ENCODE measurements at regions not wholly inside any gene's neighbourhood (a gene's known extent, or its start where the extent isn't known, plus 50 kb on each side); places are given as distances from the start of the nearest gene placed in this dataset.

- Histone ChIP-seq H3K9me3 (no peaks in the 10 kb centered on the region), H3K36me3 (no peaks in the 10 kb centered on the region), H3K4me3 (no peak overlapping the region), H3K27me3 (no peaks in the 10 kb centered on the region)
- no peak for DNase-seq
These were observed 335.0 kb upstream of the KCNH8 start for GRCh38 chr3:18813300-18813699.

GRCh38 chr3:18812316-18812715 is 336.0 kb upstream of the KCNH8 start:
- Histone ChIP-seq H3K9me3 (no peaks in the 10 kb centered on the region), H3K27me3 (no peaks in the 10 kb centered on the region), H3K36me3 (no peaks in the 10 kb centered on the region), H3K4me3 (no peak overlapping the region)
- peak; percentile 6 for DNase-seq

GRCh38 chr3:18810306-18810661 is 338.0 kb upstream of the KCNH8 start:
- no peaks in the 10 kb centered on the region for H3K9me3 ChIP-seq
- DNase-seq: no peak
- no peaks in the 10 kb centered on the region for H3K36me3 ChIP-seq
- no peak overlapping the region for H3K4me3 ChIP-seq
- H3K27me3 ChIP-seq: no peaks in the 10 kb centered on the region

- Histone ChIP-seq H3K4me3 (no peak overlapping the region), H3K9me3 (no peaks in the 10 kb centered on the region), H3K27me3 (no peaks in the 10 kb centered on the region), H3K36me3 (no peaks in the 10 kb centered on the region)
- no peak for DNase-seq
These were observed 338.5 kb upstream of the KCNH8 start for GRCh38 chr3:18809640-18810305.

GRCh38 chr3:18808429-18808828 is 339.9 kb upstream of the KCNH8 start:
- Histone ChIP-seq H3K4me3 (no peak overlapping the region), H3K36me3 (no peaks in the 10 kb centered on the region), H3K9me3 (no peaks in the 10 kb centered on the region), H3K27me3 (no peaks in the 10 kb centered on the region)
- DNase-seq: no peak

GRCh38 chr3:18807593-18807992 is 340.7 kb upstream of the KCNH8 start:
- Histone ChIP-seq H3K9me3 (no peaks in the 10 kb centered on the region), H3K36me3 (no peaks in the 10 kb centered on the region), H3K4me3 (no peak overlapping the region), H3K27me3 (no peaks in the 10 kb centered on the region)
- no peak for DNase-seq

GRCh38 chr3:18806633-18807032 is 341.7 kb upstream of the KCNH8 start:
- Histone ChIP-seq H3K4me3 (no peak overlapping the region), H3K36me3 (no peaks in the 10 kb centered on the region), H3K9me3 (no peaks in the 10 kb centered on the region), H3K27me3 (no peaks in the 10 kb centered on the region)
- no peak for DNase-seq

- no peaks in the 10 kb centered on the region for H3K27me3 ChIP-seq
- no peak overlapping the region for H3K4me3 ChIP-seq
- H3K36me3 ChIP-seq: no peaks in the 10 kb centered on the region
- H3K9me3 ChIP-seq: no peaks in the 10 kb centered on the region
- no peak for DNase-seq
These were observed 350.9 kb upstream of the KCNH8 start for GRCh38 chr3:18797378-18797777.

- no peak for DNase-seq
- H3K36me3 ChIP-seq: no peaks in the 10 kb centered on the region
- H3K9me3 ChIP-seq: no peaks in the 10 kb centered on the region
- no peaks in the 10 kb centered on the region for H3K27me3 ChIP-seq
- H3K4me3 ChIP-seq: no peak overlapping the region
These were observed 353.2 kb upstream of the KCNH8 start for GRCh38 chr3:18795078-18795477.

- Histone ChIP-seq H3K9me3 (no peaks in the 10 kb centered on the region), H3K27me3 (no peaks in the 10 kb centered on the region), H3K36me3 (no peaks in the 10 kb centered on the region), H3K4me3 (no peak overlapping the region)
- DNase-seq: no peak
These were observed 356.6 kb upstream of the KCNH8 start for GRCh38 chr3:18791752-18792151.

- Histone ChIP-seq H3K9me3 (no peaks in the 10 kb centered on the region), H3K4me3 (no peak overlapping the region), H3K36me3 (no peaks in the 10 kb centered on the region), H3K27me3 (no peaks in the 10 kb centered on the region)
- DNase-seq: no peak
These were observed 357.1 kb upstream of the KCNH8 start for GRCh38 chr3:18791182-18791581.

- Histone ChIP-seq H3K27me3 (no peaks in the 10 kb centered on the region), H3K36me3 (no peaks in the 10 kb centered on the region), H3K9me3 (no peaks in the 10 kb centered on the region), H3K4me3 (no peak overlapping the region)
- DNase-seq: no peak
These were observed 357.9 kb upstream of the KCNH8 start for GRCh38 chr3:18790384-18790783.

- no peak for DNase-seq
- Histone ChIP-seq H3K4me3 (no peak overlapping the region), H3K27me3 (no peaks in the 10 kb centered on the region), H3K36me3 (no peaks in the 10 kb centered on the region), H3K9me3 (no peaks in the 10 kb centered on the region)
These were observed 358.6 kb upstream of the KCNH8 start for GRCh38 chr3:18789734-18790133.

GRCh38 chr3:18787441-18787840 is 360.9 kb upstream of the KCNH8 start:
- H3K36me3 ChIP-seq: no peaks in the 10 kb centered on the region
- no peak overlapping the region for H3K4me3 ChIP-seq
- no peaks in the 10 kb centered on the region for H3K9me3 ChIP-seq
- no peak for DNase-seq
- no peaks in the 10 kb centered on the region for H3K27me3 ChIP-seq

- DNase-seq: no peak
- Histone ChIP-seq H3K9me3 (no peaks in the 10 kb centered on the region), H3K27me3 (no peaks in the 10 kb centered on the region), H3K4me3 (no peak overlapping the region), H3K36me3 (no peaks in the 10 kb centered on the region)
These were observed 361.5 kb upstream of the KCNH8 start for GRCh38 chr3:18786650-18787323.

GRCh38 chr3:18782191-18782590 is 357.1 kb upstream of the SATB1 start:
- Histone ChIP-seq H3K4me3 (no peak overlapping the region), H3K27me3 (no peaks in the 10 kb centered on the region), H3K36me3 (no peaks in the 10 kb centered on the region), H3K9me3 (no peaks in the 10 kb centered on the region)
- no peak for DNase-seq

GRCh38 chr3:18780959-18781358 is 355.8 kb upstream of the SATB1 start:
- no peaks in the 10 kb centered on the region for H3K27me3 ChIP-seq
- no peaks in the 10 kb centered on the region for H3K9me3 ChIP-seq
- DNase-seq: no peak
- no peaks in the 10 kb centered on the region for H3K36me3 ChIP-seq
- H3K4me3 ChIP-seq: no peak overlapping the region

- no peaks in the 10 kb centered on the region for H3K36me3 ChIP-seq
- no peak for DNase-seq
- no peak overlapping the region for H3K4me3 ChIP-seq
- no peaks in the 10 kb centered on the region for H3K9me3 ChIP-seq
- no peaks in the 10 kb centered on the region for H3K27me3 ChIP-seq
These were observed 354.6 kb upstream of the SATB1 start for GRCh38 chr3:18779704-18780103.

Measured in MG63 (cell line).